ENCODE measurements at regions not wholly inside any gene's neighbourhood (a gene's known extent, or its start where the extent isn't known, plus 50 kb on each side); places are given as distances from the start of the nearest gene placed in this dataset.

GRCh38 chr5:68418680-68419079, 203.1 kb downstream of the PIK3R1 start:
- CTCF ChIA-PET = interaction anchor here (1.7 kb wide), 1 partner anchor 41 kb away, joined by 8 read pairs; no protein-coding TSS in a partner anchor
- TF ChIP-seq ZNF580 (tag by site-specific recombination; IDR thresholded peaks at IDR 0.05) (no peak), TCF7L2 (IDR thresholded peaks at IDR 0.05; ENCODE audit: borderline replicate concordance, low read depth, low read length) (no peak), ZNF211 (tag by site-specific recombination; IDR thresholded peaks at IDR 0.05; ENCODE audit: low read depth) (no peak), ZNF16 (tag by site-specific recombination; IDR thresholded peaks at IDR 0.05; ENCODE audit: low read depth) (no peak)
- H3K36me3 ChIP-seq (ENCODE audit: control insufficient read depth in 2 of 2, insufficient read depth in 1 of 2, low read length in 2 of 2) = no peaks in the 10 kb centered on the region
- H3K9me3 ChIP-seq (ENCODE audit: control insufficient read depth, insufficient read depth, low read depth, low read length) = no peaks in the 10 kb centered on the region
- no peak overlapping the region for H3K4me3 ChIP-seq (ENCODE audit: low read depth, low read length)
- H3K4me1 ChIP-seq (ENCODE audit: control insufficient read depth, insufficient read depth, low read length) = no peaks in the 10 kb centered on the region
- POLR2A ChIA-PET = no interaction called here
- H3K27ac ChIP-seq (ENCODE audit: extremely low read depth, low read depth, low read length) = no peak overlapping the region

GRCh38 chr5:68419081-68419636, 203.6 kb downstream of the PIK3R1 start:
- H3K4me3 ChIP-seq (ENCODE audit: low read depth, low read length) = no peak overlapping the region
- no peaks in the 10 kb centered on the region for H3K9me3 ChIP-seq (ENCODE audit: control insufficient read depth, insufficient read depth, low read depth, low read length)
- H3K4me1 ChIP-seq (ENCODE audit: control insufficient read depth, insufficient read depth, low read length) = no peaks in the 10 kb centered on the region
- ChIA-PET POLR2A (no interaction called here), CTCF (interaction anchor here (0.7 to 1.7 kb wide), 4 partner anchors 41 to 133 kb away, joined by 3 to 8 read pairs (median 5); no protein-coding TSS in a partner anchor)
- no peaks in the 10 kb centered on the region for H3K36me3 ChIP-seq (ENCODE audit: control insufficient read depth in 2 of 2, insufficient read depth in 1 of 2, low read length in 2 of 2)
- no peak overlapping the region for H3K27ac ChIP-seq (ENCODE audit: extremely low read depth, low read depth, low read length)
- TF ChIP-seq REST (tag by site-specific recombination; IDR thresholded peaks at IDR 0.05) (no peak), PRDM6 (tag by site-specific recombination; IDR thresholded peaks at IDR 0.05) (no peak), ZNF146 (tag by site-specific recombination; IDR thresholded peaks at IDR 0.05) (no peak), BCL11A (tag by site-specific recombination; IDR thresholded peaks at IDR 0.05; ENCODE audit: low read depth) (no peak), SCRT1 (tag by site-specific recombination; IDR thresholded peaks at IDR 0.05; ENCODE audit: borderline replicate concordance) (no peak), ZNF2 (tag by site-specific recombination; IDR thresholded peaks at IDR 0.05) (no peak), ZNF830 (tag by site-specific recombination; IDR thresholded peaks at IDR 0.05; ENCODE audit: low read depth) (no peak), ZNF664 (tag by site-specific recombination; IDR thresholded peaks at IDR 0.05) (no peak), ZNF704 (tag by site-specific recombination; IDR thresholded peaks at IDR 0.05) (no peak), ZNF26 (tag by site-specific recombination; IDR thresholded peaks at IDR 0.05) (no peak), ZNF214 (tag by site-specific recombination; IDR thresholded peaks at IDR 0.05; ENCODE audit: borderline replicate concordance) (no peak), HOXC10 (CRISPR knock-in tag; IDR thresholded peaks at IDR 0.05) (no peak), ZNF768 (tag by site-specific recombination; IDR thresholded peaks at IDR 0.05) (no peak), ZNF394 (tag by site-specific recombination; IDR thresholded peaks at IDR 0.05; ENCODE audit: borderline replicate concordance) (no peak)
